Astrocyte of the cerebellum (primary cell): ENCODE measurements at regions not wholly inside any gene's neighbourhood (a gene's known extent, or its start where the extent isn't known, plus 50 kb on each side); places are given as distances from the start of the nearest gene placed in this dataset.

Experiments used
- DNase-seq: peaks from one replicate; pipeline ENCODE4 v3.0.0-alpha.2; 2011; ENCODE audit warnings: low read depth
- H3K4me3 ChIP-seq: 2 replicates; pipeline ENCODE4 v1.5.1; 2011; ENCODE audit warnings: mild to moderate bottlenecking, low read depth, low read length, moderate library complexity
- in situ Hi-C: cut with HindIII; loops from 2 replicates; pipeline ENCODE4 v1.10.0; 2017; ENCODE audit warnings: low sequenced_read_pairs
- TF ChIP-seq, protein P1 (sequence below): IDR thresholded peaks from 2 replicates; pipeline ENCODE4 v1.5.1; 2012; ENCODE audit warnings: low read length, low read depth, moderate library complexity, mild to moderate bottlenecking; ENCODE audit errors: missing control alignments

DNA sequence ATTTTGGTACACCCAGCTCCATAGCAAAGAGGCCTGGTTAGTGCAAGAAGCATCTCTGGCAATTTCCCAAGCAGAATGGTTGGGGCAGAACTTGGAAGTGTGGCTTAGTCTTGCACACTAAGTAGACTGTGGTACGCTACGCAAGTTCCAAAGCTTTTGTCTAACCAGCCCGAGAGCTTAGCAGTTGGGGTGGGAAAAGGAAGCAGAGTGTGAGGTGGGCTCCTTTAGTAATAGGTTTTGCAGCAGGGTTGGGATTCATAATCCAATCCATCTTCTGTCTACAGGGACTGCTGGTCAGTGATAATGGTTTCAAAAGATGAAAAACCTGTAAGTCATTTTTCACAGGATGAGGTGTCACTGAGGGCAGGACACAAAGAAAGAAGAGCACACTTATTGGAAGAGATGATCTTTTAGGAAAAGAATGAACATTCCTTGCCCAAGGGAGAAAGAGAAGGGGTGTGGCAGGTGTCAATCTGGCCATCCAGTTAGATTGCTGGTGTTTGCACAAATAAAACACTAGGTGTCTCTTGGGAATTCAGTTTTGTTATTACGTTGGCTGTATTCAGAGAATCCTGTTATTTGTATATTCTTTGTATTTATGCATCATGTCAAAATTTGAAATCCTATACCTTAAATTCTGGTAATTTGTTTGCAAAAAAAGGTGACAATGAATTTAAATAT, 244.3 kb downstream of the GPAT3 start:
- no peak for DNase-seq
- TF ChIP-seq, protein P1, sequence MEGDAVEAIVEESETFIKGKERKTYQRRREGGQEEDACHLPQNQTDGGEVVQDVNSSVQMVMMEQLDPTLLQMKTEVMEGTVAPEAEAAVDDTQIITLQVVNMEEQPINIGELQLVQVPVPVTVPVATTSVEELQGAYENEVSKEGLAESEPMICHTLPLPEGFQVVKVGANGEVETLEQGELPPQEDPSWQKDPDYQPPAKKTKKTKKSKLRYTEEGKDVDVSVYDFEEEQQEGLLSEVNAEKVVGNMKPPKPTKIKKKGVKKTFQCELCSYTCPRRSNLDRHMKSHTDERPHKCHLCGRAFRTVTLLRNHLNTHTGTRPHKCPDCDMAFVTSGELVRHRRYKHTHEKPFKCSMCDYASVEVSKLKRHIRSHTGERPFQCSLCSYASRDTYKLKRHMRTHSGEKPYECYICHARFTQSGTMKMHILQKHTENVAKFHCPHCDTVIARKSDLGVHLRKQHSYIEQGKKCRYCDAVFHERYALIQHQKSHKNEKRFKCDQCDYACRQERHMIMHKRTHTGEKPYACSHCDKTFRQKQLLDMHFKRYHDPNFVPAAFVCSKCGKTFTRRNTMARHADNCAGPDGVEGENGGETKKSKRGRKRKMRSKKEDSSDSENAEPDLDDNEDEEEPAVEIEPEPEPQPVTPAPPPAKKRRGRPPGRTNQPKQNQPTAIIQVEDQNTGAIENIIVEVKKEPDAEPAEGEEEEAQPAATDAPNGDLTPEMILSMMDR: no peak
- in situ Hi-C loops: no loop called here
- no peak overlapping the region for H3K4me3 ChIP-seq

DNA sequence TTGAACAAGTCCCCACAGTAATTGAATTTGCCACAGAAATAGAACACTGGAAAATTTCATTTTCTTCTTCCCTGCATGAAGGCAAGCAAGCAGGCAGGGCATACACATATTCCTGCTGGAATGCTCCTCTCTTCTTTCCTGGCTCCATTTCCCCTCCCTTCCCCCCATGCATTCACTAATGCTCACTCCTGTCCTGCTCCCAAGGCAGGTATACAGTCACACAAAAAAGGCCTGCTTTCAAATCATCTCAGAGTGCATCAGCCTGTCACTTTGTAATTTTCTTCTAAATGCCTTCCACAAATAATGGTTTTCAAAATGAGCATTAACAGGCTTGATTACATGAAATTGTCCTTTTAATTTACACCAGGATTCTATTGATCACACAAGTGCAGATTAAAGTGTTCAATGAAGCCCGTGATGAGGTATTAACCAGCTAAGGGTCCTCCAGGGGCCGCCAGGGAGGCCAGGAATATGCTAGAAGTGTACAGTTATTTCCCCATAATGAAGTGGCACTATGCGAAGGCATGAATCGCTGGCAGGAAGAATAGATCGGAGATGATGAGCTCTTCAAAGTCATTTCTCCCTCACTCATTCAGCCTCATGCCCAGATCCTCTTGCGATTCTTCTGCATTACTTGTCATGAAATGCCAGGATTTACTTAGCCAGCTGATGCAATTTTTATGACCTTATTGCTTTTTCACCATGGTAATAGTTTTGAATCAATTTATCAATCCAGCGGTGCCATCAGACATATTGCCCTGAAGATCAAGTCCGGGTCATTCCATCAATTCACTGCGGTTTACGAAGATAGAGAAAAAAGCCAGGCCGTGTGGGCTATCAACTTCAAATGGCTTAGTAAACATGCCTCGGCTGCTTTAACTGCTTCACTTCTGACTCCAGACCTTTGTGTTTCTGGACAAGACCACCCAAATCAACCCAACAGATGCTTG, 243.5 kb downstream of the GPAT3 start:
- TF ChIP-seq, protein P1: no peak
- H3K4me3 ChIP-seq: no peak overlapping the region
- in situ Hi-C loops: no loop called here
- DNase-seq: no peak

DNA sequence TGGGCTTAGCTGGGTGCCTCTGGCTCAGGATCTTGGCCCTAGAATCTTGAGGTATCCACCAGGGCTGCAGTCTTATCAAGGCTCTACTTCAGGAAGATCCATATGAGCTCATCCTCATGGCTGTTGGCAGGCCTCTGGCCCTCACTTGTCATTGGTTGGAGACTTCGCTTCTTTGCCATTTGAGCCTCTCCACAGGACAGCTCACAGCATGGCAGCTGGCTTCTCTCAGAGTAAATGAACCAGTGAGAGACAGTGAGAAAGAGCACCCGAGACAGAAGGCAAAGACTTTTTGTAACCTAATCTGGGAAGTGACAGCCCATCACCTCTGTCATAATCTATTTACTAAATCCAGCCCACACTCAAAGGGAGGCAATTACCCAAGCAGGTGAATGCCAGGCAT, 236.8 kb downstream of the GPAT3 start:
- DNase-seq: no peak
- no peak overlapping the region for H3K4me3 ChIP-seq
- in situ Hi-C loops: no loop called here
- TF ChIP-seq, protein P1: no peak

DNA sequence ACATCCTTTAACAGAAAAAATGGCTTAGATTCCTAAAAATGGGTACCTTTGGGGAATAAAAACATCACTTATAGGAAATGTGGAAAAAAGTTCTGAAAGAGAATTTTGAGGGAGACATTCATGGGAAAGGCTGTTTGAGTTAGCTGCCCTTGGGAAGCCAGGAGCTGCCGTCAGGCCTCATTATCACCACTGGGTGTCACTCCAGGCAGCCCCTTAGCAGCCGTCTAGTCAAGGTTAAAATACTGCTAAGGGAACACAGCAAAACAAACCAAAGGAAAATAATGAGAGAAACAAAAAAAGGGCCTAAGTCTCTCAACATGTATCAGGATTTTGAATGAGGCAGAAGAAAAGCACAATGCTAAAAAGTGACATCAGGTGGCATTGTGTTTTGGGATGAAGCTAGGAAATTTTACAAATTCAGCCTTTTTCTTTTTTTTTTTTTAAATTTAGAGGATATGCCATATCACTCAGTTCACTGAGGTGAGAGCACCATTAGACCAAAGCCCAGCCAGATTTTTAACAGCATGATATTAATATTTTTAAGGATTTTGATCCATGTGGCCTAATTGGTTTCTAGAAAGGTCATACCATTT, 235.3 kb downstream of the GPAT3 start:
- in situ Hi-C loops: no loop called here
- no peak overlapping the region for H3K4me3 ChIP-seq
- peak; percentile 40 for DNase-seq

DNA sequence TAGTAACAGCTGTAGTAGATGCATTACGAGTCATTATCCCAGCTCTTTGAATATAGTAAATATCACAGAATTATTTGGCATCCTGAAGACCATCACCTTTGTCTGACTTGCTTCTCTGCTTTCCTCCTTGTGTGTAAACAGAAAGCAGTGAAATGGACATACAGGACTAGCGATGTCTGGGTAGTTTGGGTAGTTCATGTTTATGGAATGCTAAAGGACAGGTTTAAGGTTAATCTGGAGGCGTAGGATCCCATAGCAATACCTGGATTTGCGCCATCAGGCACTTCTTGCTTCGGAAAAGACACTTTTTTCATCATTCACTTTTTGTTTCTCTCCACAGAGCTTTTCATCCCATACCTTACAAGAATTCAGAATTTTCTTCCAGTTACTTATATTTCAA, 232.2 kb downstream of the GPAT3 start:
- TF ChIP-seq, protein P1: no peak
- DNase-seq: no peak
- in situ Hi-C loops: no loop called here
- H3K4me3 ChIP-seq: no peak overlapping the region

More for the DNA sequence above, 235.3 kb downstream of the GPAT3 start:
- TF ChIP-seq, protein P1: peak; percentile 96

DNA sequence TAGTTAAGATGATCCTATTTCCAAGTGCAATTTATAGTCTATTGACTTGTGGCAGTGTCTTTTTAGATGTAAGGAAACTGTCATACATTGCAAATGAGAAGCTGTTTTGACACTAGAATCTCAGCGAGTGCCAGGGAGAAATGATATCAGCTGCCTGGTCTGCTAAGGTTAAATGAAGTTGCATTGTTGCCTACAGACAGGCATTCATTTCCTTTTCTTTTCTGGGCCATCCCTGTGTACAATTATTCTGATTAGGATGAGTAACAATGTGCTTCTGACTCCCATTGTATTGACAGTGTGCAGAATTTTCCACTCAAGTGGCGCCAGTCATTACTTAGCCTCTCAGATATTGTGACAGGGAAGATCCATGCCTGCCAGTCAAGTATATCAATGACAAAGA, 231.2 kb downstream of the GPAT3 start:
- TF ChIP-seq, protein P1: no peak
- H3K4me3 ChIP-seq: no peak overlapping the region
- in situ Hi-C loops: no loop called here
- no peak for DNase-seq
